ENCODE measurements at regions not wholly inside any gene's neighbourhood (a gene's known extent, or its start where the extent isn't known, plus 50 kb on each side); places are given as distances from the start of the nearest gene placed in this dataset.

- no peak overlapping the region for H3K27ac ChIP-seq
- Mint-ChIP-seq H3K27me3 (ENCODE audit: insufficient read depth, low read depth) (no peaks in the 10 kb centered on the region), H3K9me3 (no peaks in the 10 kb centered on the region), H3K4me1 (peaks cover 9% of the 10 kb centered on the region), H3K27ac (no peak overlapping the region), H3K4me3 (no peak overlapping the region), H3K36me3 (no peaks in the 10 kb centered on the region)
- TF ChIP-seq EZH2phosphoT487 (IDR thresholded peaks at IDR 0.05), result no peak
- no peak for TF ChIP-seq EZH2 (IDR thresholded peaks at IDR 0.05)
- TF ChIP-seq CTCF (IDR thresholded peaks at IDR 0.05), result no peak
- no peak overlapping the region for H3K4me2 ChIP-seq
- no peak overlapping the region for H2AFZ ChIP-seq (replicated peaks)
- no peaks in the 10 kb centered on the region for H3K79me2 ChIP-seq (ENCODE audit: low read depth)
- H3K9me3 ChIP-seq (ENCODE audit: low read depth), result no peaks in the 10 kb centered on the region
- no peaks in the 10 kb centered on the region for H4K20me1 ChIP-seq (ENCODE audit: low read depth)
- no peak for DNase-seq (ENCODE audit: low spot score)
- H3K4me1 ChIP-seq, result peaks cover 17% of the 10 kb centered on the region
- H3K4me3 ChIP-seq, result no peak overlapping the region
- no peak overlapping the region for H3K9ac ChIP-seq
- peaks cover 8% of the 10 kb centered on the region for H3F3A ChIP-seq (ENCODE audit: low read depth)
- no peaks in the 10 kb centered on the region for H3K27me3 ChIP-seq
- H3K36me3 ChIP-seq, result no peaks in the 10 kb centered on the region
These were observed 954.9 kb downstream of the ADGRL2 start for GRCh38 chr1:82755671-82756070.

- no peaks in the 10 kb centered on the region for H3K9me3 Mint-ChIP-seq
- H3K9ac ChIP-seq, result no peak overlapping the region
These were observed 954.5 kb downstream of the ADGRL2 start for GRCh38 chr1:82755191-82755590.

GRCh38 chr1:82752046-82752445 lies 951.3 kb downstream of the ADGRL2 start:
- Histone ChIP-seq H3K27me3 (no peaks in the 10 kb centered on the region), H3K4me2 (no peak overlapping the region), H3K4me3 (no peak overlapping the region), H3F3A (ENCODE audit: low read depth) (no peaks in the 10 kb centered on the region), H3K9me3 (ENCODE audit: low read depth) (no peaks in the 10 kb centered on the region), H3K79me2 (ENCODE audit: low read depth) (no peaks in the 10 kb centered on the region), H3K9ac (no peak overlapping the region), H3K4me1 (no peaks in the 10 kb centered on the region), H3K27ac (no peak overlapping the region), H2AFZ (replicated peaks) (no peak overlapping the region), H4K20me1 (ENCODE audit: low read depth) (no peaks in the 10 kb centered on the region), H3K36me3 (no peaks in the 10 kb centered on the region)
- no peak for TF ChIP-seq CTCF (IDR thresholded peaks at IDR 0.05)
- TF ChIP-seq EZH2phosphoT487 (IDR thresholded peaks at IDR 0.05), result no peak
- TF ChIP-seq EZH2 (IDR thresholded peaks at IDR 0.05), result no peak
- no peaks in the 10 kb centered on the region for H3K4me1 Mint-ChIP-seq
- H3K36me3 Mint-ChIP-seq, result no peaks in the 10 kb centered on the region
- H3K27ac Mint-ChIP-seq, result no peak overlapping the region
- no peaks in the 10 kb centered on the region for H3K9me3 Mint-ChIP-seq
- H3K27me3 Mint-ChIP-seq (ENCODE audit: insufficient read depth, low read depth), result no peaks in the 10 kb centered on the region
- no peak overlapping the region for H3K4me3 Mint-ChIP-seq
- no peak for DNase-seq (ENCODE audit: low spot score)

More at GRCh38 chr1:82755191-82755590, 954.5 kb downstream of the ADGRL2 start:
- Histone ChIP-seq H3K4me3 (no peak overlapping the region), H3K4me1 (peaks cover 12% of the 10 kb centered on the region), H3K9me3 (ENCODE audit: low read depth) (no peaks in the 10 kb centered on the region), H3F3A (ENCODE audit: low read depth) (peaks cover 8% of the 10 kb centered on the region), H4K20me1 (ENCODE audit: low read depth) (no peaks in the 10 kb centered on the region), H3K79me2 (ENCODE audit: low read depth) (no peaks in the 10 kb centered on the region), H3K36me3 (no peaks in the 10 kb centered on the region), H2AFZ (replicated peaks) (no peak overlapping the region), H3K4me2 (no peak overlapping the region), H3K27ac (no peak overlapping the region), H3K27me3 (no peaks in the 10 kb centered on the region)
- DNase-seq (ENCODE audit: low spot score), result no peak
- TF ChIP-seq CTCF (IDR thresholded peaks at IDR 0.05), result no peak
- no peak for TF ChIP-seq EZH2 (IDR thresholded peaks at IDR 0.05)
- no peak for TF ChIP-seq EZH2phosphoT487 (IDR thresholded peaks at IDR 0.05)
- Mint-ChIP-seq H3K36me3 (no peaks in the 10 kb centered on the region), H3K27me3 (ENCODE audit: insufficient read depth, low read depth) (no peaks in the 10 kb centered on the region), H3K4me1 (peaks cover 6% of the 10 kb centered on the region), H3K4me3 (no peak overlapping the region), H3K27ac (no peak overlapping the region)
